ENCODE measurements at regions not wholly inside any gene's neighbourhood (a gene's known extent, or its start where the extent isn't known, plus 50 kb on each side); places are given as distances from the start of the nearest gene placed in this dataset.

DNA sequence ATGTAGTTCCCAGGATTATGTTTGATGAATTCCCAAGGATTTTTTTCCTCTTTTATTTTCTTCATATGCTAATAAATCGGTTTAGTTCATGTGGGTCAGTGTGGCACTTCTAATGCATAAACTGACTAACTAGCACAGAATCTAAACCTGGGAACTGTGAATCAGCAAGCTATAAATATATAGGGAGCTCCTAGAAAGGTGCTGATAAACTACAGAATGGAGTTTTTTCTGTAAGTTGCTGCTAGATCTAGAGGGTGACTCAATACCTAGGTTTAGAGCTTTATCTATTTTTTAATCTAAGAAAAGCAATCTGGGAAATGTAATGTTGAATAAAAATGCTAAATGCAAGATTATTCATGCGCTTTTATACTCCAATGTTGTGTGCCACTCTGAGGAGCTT, 118.8 kb upstream of the PTCHD4 start:
- no peak for TF ChIP-seq ZNF274 (IDR thresholded peaks at IDR 0.05; ENCODE audit: low read depth, low read length)
- TF ChIP-seq SUZ12 (IDR thresholded peaks at IDR 0.05; ENCODE audit: extremely low read depth, insufficient read depth, insufficient read length): no peak
- TF ChIP-seq YY1 (IDR thresholded peaks at IDR 0.05; ENCODE audit: insufficient read depth, insufficient read length): no peak
- Histone ChIP-seq H3K4me1 (ENCODE audit: insufficient read depth, insufficient read length) (no peaks in the 10 kb centered on the region), H3K4me3 (ENCODE audit: insufficient read length, low read depth) (no peak overlapping the region), H3K36me3 (ENCODE audit: insufficient read depth, insufficient read length, low read length) (no peaks in the 10 kb centered on the region), H3K9ac (ENCODE audit: insufficient read length, low read depth) (no peak overlapping the region), H3K9me3 (ENCODE audit: insufficient read depth, low read length) (no peaks in the 10 kb centered on the region), H3K27me3 (ENCODE audit: insufficient read depth, insufficient read length) (no peaks in the 10 kb centered on the region)
- DNase-seq (ENCODE audit: low read depth, low spot score): no peak

GRCh38 chr6:48222241-48222640, 111.2 kb upstream of the PTCHD4 start:
- H3K9ac ChIP-seq (ENCODE audit: insufficient read length, low read depth): no peak overlapping the region
- no peaks in the 10 kb centered on the region for H3K36me3 ChIP-seq (ENCODE audit: insufficient read depth, insufficient read length, low read length)
- H3K4me1 ChIP-seq (ENCODE audit: insufficient read depth, insufficient read length): no peaks in the 10 kb centered on the region
- H3K4me3 ChIP-seq (ENCODE audit: insufficient read length, low read depth): no peak overlapping the region
- DNase-seq (ENCODE audit: low read depth, low spot score): no peak
- no peak for TF ChIP-seq SUZ12 (IDR thresholded peaks at IDR 0.05; ENCODE audit: extremely low read depth, insufficient read depth, insufficient read length)
- TF ChIP-seq ZNF274 (IDR thresholded peaks at IDR 0.05; ENCODE audit: low read depth, low read length): no peak
- no peak for TF ChIP-seq YY1 (IDR thresholded peaks at IDR 0.05; ENCODE audit: insufficient read depth, insufficient read length)
- no peaks in the 10 kb centered on the region for H3K27me3 ChIP-seq (ENCODE audit: insufficient read depth, insufficient read length)
- H3K9me3 ChIP-seq (ENCODE audit: insufficient read depth, low read length): no peaks in the 10 kb centered on the region

DNA sequence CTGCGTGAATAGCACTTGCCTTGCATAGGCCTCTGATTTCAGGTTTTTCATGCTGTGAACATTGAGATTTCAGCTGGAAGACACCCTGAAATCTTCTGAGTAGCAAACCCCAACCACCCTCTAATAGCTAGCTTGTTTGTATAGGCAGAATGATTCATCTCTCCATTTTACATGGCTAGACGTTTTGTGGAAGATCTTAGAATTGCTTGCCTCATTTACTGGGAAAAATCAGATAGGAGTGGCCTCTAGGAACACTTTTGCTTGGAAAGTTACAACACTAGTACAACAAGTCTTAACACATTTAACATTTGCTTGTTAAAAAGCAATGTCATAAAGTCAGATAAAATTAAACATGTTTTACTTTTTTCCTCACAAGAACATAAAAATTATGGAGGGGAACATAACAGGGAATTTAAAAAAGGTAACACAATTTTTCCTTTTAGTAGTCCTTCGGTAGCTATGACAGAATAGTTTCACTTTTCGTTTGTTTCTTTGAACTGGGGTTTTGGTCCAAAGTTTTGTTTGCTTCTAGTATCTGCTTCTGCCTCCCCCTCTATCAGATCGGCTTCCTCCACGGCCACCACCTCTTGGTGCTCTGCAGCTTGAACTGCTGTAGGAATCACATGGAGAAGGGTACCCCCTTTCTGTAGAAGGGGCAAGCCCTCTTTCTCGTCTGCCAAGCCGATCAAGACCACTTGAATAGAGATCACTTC, 102.2 kb upstream of the PTCHD4 start:
- no peak overlapping the region for H3K9ac ChIP-seq (ENCODE audit: insufficient read length, low read depth)

DNA sequence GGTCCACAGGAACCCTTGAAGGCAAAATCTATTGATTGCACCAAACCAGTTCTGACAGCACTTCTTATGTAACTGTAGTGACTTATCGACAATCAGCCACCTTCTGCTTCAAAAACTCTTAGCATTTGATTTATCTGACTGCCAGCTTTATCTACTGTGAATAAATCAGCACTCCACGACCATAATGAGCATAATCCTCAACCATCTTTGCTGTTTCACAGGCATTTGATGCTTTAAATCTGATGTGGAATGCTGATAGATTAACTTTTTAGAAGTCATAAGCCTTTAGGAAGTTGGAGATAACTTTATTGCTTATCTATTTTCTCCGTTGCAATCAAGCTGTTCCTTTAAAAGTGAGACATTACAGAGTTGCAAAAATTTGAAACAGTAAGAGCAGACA, 101.5 kb upstream of the PTCHD4 start:
- H3K9ac ChIP-seq (ENCODE audit: insufficient read length, low read depth): no peak overlapping the region
- no peak for TF ChIP-seq SUZ12 (IDR thresholded peaks at IDR 0.05; ENCODE audit: extremely low read depth, insufficient read depth, insufficient read length)
- no peaks in the 10 kb centered on the region for H3K9me3 ChIP-seq (ENCODE audit: insufficient read depth, low read length)
- no peak for DNase-seq (ENCODE audit: low read depth, low spot score)
- H3K4me1 ChIP-seq (ENCODE audit: insufficient read depth, insufficient read length): no peaks in the 10 kb centered on the region
- no peaks in the 10 kb centered on the region for H3K36me3 ChIP-seq (ENCODE audit: insufficient read depth, insufficient read length, low read length)
- H3K4me3 ChIP-seq (ENCODE audit: insufficient read length, low read depth): no peak overlapping the region
- H3K27me3 ChIP-seq (ENCODE audit: insufficient read depth, insufficient read length): no peaks in the 10 kb centered on the region

More for the DNA sequence above, 102.2 kb upstream of the PTCHD4 start:
- Histone ChIP-seq H3K27me3 (ENCODE audit: insufficient read depth, insufficient read length) (no peaks in the 10 kb centered on the region), H3K36me3 (ENCODE audit: insufficient read depth, insufficient read length, low read length) (no peaks in the 10 kb centered on the region), H3K9me3 (ENCODE audit: insufficient read depth, low read length) (no peaks in the 10 kb centered on the region), H3K4me1 (ENCODE audit: insufficient read depth, insufficient read length) (no peaks in the 10 kb centered on the region), H3K4me3 (ENCODE audit: insufficient read length, low read depth) (no peak overlapping the region)
- no peak for TF ChIP-seq ZNF274 (IDR thresholded peaks at IDR 0.05; ENCODE audit: low read depth, low read length)
- no peak for TF ChIP-seq SUZ12 (IDR thresholded peaks at IDR 0.05; ENCODE audit: extremely low read depth, insufficient read depth, insufficient read length)
- DNase-seq (ENCODE audit: low read depth, low spot score): no peak

- DNase-seq (ENCODE audit: low read depth, low spot score): no peak
- Histone ChIP-seq H3K9ac (ENCODE audit: insufficient read length, low read depth) (no peak overlapping the region), H3K36me3 (ENCODE audit: insufficient read depth, insufficient read length, low read length) (no peaks in the 10 kb centered on the region), H3K4me1 (ENCODE audit: insufficient read depth, insufficient read length) (no peaks in the 10 kb centered on the region), H3K27me3 (ENCODE audit: insufficient read depth, insufficient read length) (no peaks in the 10 kb centered on the region), H3K4me3 (ENCODE audit: insufficient read length, low read depth) (no peak overlapping the region), H3K9me3 (ENCODE audit: insufficient read depth, low read length) (no peaks in the 10 kb centered on the region; the same call in 1 of the 2 replicates)
- no peak for TF ChIP-seq ZNF274 (IDR thresholded peaks at IDR 0.05; ENCODE audit: low read depth, low read length)
Measured at GRCh38 chr6:48206091-48206490, 95.1 kb upstream of the PTCHD4 start.

DNA sequence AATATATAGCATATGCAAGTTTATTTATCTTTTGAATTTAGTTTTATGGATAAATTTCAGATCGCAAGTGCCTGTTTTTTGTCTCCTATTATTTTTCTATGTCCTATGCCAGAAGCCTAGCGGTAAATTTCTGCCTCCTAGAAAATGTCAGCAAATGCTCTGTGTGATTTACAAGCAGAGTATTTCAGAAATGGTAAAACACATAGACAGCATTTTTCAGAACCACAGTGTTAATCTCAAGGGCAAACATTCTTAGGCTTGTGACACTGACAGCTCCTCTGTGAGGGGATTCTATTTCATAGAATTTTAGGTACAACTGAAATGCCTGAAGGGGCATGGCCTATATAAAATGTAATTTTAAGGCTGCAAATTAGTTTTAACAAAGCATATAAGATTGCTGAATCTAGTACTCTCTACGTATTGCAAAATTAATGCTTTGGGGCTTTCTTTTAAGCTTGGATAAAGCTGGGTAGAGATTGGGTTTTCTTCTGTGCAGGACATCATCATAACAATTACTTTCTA, 89.9 kb upstream of the PTCHD4 start:
- Histone ChIP-seq H3K9me3 (ENCODE audit: insufficient read depth, low read length) (no peaks in the 10 kb centered on the region; the same call in 1 of the 2 replicates), H3K4me3 (ENCODE audit: insufficient read length, low read depth) (no peak overlapping the region), H3K9ac (ENCODE audit: insufficient read length, low read depth) (no peak overlapping the region), H3K36me3 (ENCODE audit: insufficient read depth, insufficient read length, low read length) (no peaks in the 10 kb centered on the region), H3K27me3 (ENCODE audit: insufficient read depth, insufficient read length) (no peaks in the 10 kb centered on the region), H3K4me1 (ENCODE audit: insufficient read depth, insufficient read length) (no peaks in the 10 kb centered on the region)
- no peak for TF ChIP-seq ZNF274 (IDR thresholded peaks at IDR 0.05; ENCODE audit: low read depth, low read length)
- no peak for TF ChIP-seq SUZ12 (IDR thresholded peaks at IDR 0.05; ENCODE audit: extremely low read depth, insufficient read depth, insufficient read length)
- no peak for TF ChIP-seq YY1 (IDR thresholded peaks at IDR 0.05; ENCODE audit: insufficient read depth, insufficient read length)
- DNase-seq (ENCODE audit: low read depth, low spot score): no peak

DNA sequence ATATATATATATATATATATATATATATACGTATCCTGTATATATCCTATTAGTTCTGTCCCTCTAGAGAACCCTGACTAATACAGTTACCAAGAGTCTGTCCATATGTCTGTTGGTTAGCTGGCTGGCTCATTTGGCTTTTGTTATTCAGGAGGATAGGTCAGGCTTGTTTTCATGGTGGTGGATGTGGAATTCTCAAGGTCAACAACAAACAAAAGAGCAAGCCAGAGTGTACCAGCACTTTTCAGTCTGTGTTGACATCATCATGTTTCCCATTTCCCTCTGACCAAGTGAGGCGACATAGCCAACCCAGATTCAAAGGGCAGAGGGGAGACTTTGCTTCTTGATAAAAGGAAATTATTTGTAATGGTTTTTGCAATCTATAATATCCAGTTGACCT, 88.5 kb upstream of the PTCHD4 start:
- peak; percentile 13 for DNase-seq (ENCODE audit: low read depth, low spot score)
- no peak overlapping the region for H3K4me3 ChIP-seq (ENCODE audit: insufficient read length, low read depth)
- TF ChIP-seq SUZ12 (IDR thresholded peaks at IDR 0.05; ENCODE audit: extremely low read depth, insufficient read depth, insufficient read length) (no peak), ZNF274 (IDR thresholded peaks at IDR 0.05; ENCODE audit: low read depth, low read length) (no peak), YY1 (IDR thresholded peaks at IDR 0.05; ENCODE audit: insufficient read depth, insufficient read length) (no peak)
- H3K9me3 ChIP-seq (ENCODE audit: insufficient read depth, low read length): no peaks in the 10 kb centered on the region; the same call in 1 of the 2 replicates
- H3K36me3 ChIP-seq (ENCODE audit: insufficient read depth, insufficient read length, low read length): no peaks in the 10 kb centered on the region
- no peak overlapping the region for H3K9ac ChIP-seq (ENCODE audit: insufficient read length, low read depth)
- H3K4me1 ChIP-seq (ENCODE audit: insufficient read depth, insufficient read length): no peaks in the 10 kb centered on the region
- no peaks in the 10 kb centered on the region for H3K27me3 ChIP-seq (ENCODE audit: insufficient read depth, insufficient read length)

Data from NT2/D1 (cell line).